HG02852 (cell line): ENCODE measurements at regions not wholly inside any gene's neighbourhood (a gene's known extent, or its start where the extent isn't known, plus 50 kb on each side); places are given as distances from the start of the nearest gene placed in this dataset.
"Not testable (repeated sequence)": the region's sequence is repeated elsewhere in the genome, so short reads cannot be mapped to it uniquely, and the experiment has no call there.

Experiments
- ATAC-seq: cut with Tn5 transposase; IDR thresholded peaks from one replicate; pipeline ENCODE4 v1.9.1; 2021; ENCODE audit warnings: mild to moderate bottlenecking, moderate library complexity; ENCODE audit not compliant: unreplicated experiment

- ATAC-seq: no peak
Observed at GRCh38 chr5:41995193-41995592, 70.1 kb downstream of the FBXO4 start.

DNA sequence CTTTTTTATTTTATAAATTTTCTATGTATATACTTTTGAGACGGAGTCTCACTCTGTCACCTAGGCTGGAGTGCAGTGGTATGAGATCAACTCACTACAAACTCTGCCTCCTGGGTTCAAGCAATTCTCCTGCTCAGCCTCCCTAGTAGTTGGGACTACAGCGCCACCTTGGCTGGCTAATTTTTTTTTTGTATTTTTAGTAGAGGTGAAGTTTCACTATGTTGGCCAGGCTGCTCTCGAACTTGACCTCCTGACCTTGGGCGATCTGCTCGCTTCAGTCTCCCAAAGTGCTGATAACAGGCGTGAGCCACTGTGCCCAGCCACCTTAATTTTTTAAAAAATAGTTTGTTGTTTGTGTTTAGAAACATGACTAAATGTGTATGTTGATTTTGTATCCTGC is 76.6 kb downstream of the FBXO4 start:
- no peak for ATAC-seq

- not testable (repeated sequence) for ATAC-seq
Observed at GRCh38 chr5:42003852-42004251, 78.8 kb downstream of the FBXO4 start.

- peak; percentile 71 for ATAC-seq
Observed at GRCh38 chr5:42005561-42006153, 80.6 kb downstream of the FBXO4 start.

DNA sequence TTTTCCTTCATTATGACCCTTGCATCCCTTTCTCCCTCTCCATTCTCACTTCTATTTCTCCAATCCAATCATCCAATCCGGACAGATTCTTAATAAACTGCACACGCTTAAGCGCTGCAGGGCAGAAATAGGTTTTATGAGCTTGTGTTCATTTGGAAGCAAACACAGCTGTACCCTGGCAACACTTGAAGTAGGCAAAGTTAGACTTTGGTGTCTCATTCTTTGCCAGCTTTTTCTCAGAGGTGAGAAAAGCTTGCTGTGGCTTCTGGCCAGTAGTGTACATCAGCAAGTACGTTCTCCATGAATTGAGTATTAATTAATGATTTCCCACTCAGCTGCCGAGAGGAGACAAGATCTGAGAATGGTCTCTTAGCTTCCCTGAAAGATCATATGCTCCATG is 88.5 kb downstream of the FBXO4 start:
- no peak for ATAC-seq

DNA sequence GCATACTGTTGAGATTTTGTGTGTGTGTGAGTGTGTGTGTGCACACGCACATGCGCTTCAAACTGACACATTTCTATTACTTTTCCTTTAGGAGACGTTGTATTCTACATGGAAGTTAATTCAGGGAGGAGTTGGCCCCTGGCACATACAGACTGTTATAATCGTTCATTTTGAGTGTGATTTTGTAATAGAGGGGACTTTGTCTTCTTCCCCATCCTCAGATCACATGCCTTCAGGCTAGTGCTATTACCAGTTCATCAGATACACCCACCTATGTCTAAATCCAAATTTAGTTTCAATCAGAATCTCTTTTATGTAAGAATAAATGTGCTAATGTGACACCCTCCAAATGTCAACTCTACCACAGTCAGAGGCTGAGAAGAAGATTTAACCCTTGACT is 90.2 kb downstream of the FBXO4 start:
- no peak for ATAC-seq

GRCh38 chr5:42015681-42016080 is 90.6 kb downstream of the FBXO4 start:
- ATAC-seq: no peak

GRCh38 chr5:42020788-42021530 is 95.9 kb downstream of the FBXO4 start:
- ATAC-seq: no peak

GRCh38 chr5:42021923-42022322 is 96.8 kb downstream of the FBXO4 start:
- ATAC-seq: peak; percentile 80

- no peak for ATAC-seq
Observed at GRCh38 chr5:42022383-42022972, 97.4 kb downstream of the FBXO4 start.

GRCh38 chr5:42026446-42026845 is 101.4 kb downstream of the FBXO4 start:
- ATAC-seq: no peak

DNA sequence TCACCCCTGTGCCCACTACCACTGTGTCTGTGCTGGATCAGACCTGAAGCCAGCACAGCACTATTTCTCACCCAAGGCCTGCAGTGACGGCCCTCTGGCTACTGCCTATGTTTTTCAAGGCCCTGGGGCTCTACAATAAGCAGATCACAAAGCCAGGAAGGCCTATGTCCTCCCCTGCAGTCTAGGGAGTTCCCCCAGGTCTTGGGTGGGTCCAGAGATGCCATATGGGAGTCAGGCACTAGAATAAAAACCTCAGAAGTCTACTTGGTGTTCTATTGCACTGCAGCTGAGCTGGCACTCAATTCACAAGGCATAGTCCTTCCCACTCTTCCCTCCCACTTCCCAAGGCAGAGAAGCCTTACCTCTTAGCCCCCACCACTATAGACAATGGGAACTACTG is 107.1 kb downstream of the FBXO4 start:
- ATAC-seq: no peak

DNA sequence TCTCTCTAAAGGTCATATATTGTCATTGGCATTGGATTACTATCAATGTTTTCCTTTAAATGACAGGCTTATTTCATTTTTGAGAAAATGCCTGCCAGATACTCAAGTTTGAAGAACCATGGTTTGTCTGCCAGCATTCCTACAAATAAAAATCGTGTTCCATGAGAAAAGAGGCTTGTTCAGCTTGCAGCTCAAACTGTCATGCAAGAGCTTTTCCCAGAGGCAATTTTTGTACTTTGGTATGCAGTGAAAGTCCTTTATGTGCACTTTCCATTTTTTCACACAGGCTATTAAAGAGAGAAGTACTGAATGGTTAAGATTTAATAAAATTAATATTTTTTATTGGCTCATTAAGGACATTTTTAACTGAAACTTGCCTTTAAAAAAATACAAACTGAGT is 110.4 kb downstream of the FBXO4 start:
- no peak for ATAC-seq

DNA sequence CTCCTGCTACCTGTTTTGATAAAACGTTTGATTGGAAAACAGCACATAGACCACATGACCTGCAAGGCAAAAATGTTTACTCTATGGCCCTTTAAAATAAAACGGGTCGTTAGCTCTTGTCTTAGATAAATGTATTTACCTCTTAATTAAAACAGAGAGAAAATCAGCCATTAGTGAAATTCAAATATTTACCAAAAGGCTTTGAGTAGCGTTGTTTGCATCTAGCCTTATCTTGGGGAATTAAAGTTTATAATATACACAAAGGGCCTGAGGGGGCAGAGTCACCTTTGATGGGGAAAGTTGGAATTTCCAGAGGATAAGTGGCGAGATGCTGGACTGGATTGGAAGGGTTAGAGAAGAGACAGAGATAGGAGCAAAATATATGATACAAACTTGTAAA is 111.3 kb downstream of the FBXO4 start:
- no peak for ATAC-seq

DNA sequence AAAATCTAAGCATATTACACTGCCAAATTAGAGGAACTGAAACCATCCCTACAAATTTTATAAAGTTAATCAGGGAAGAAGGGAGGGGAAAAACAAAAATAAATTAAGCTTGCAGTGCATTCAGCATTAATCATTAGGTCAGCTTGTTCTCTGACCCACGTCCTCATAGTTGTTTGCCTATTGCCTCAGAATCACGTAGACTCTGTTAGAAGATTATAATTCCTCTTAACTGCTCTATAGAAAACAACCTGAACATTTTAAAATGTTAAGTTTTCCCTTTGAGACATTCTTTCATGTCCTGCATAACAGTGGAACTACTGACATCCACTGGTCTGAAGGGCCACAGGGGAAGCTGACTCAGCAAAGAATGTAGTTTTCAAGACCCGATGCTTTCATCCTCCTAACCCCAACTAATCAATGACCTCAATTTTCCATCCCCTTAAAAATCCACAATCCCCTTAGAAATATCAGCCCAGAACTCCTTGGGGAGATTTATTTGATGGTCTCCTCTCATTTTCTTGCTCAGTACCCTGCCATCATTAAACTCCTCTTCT is 112.4 kb downstream of the FBXO4 start:
- no peak for ATAC-seq

- ATAC-seq: no peak
Observed at GRCh38 chr5:42043400-42043799, 118.3 kb downstream of the FBXO4 start.

DNA sequence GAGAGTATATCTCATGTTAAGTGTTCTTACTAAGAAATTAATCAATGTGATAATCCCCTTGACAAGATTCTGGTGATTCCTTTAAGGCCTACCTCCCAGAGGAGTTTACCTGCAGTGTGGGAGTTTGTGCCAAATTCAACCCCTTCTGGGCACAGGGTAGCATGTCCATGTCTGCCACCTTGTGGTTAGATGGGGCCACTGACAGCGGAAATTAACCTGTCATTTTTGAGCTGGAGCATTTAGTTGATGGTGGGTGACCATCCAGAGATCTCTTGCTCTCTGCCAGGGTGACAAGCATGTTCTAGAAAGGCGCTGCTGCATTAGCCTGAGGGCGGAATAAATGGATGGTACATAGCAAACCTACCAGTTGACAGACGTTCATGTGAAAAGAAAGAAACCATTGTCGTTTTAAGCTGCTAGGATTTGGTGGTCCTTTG is 132.2 kb downstream of the FBXO4 start:
- peak; percentile 96 for ATAC-seq

GRCh38 chr5:42059291-42059690 is 134.2 kb downstream of the FBXO4 start:
- no peak for ATAC-seq

- ATAC-seq: no peak
Observed at GRCh38 chr5:42059778-42060464, 134.8 kb downstream of the FBXO4 start.

- no peak for ATAC-seq
Observed at GRCh38 chr5:42061121-42061520, 136.0 kb downstream of the FBXO4 start.

DNA sequence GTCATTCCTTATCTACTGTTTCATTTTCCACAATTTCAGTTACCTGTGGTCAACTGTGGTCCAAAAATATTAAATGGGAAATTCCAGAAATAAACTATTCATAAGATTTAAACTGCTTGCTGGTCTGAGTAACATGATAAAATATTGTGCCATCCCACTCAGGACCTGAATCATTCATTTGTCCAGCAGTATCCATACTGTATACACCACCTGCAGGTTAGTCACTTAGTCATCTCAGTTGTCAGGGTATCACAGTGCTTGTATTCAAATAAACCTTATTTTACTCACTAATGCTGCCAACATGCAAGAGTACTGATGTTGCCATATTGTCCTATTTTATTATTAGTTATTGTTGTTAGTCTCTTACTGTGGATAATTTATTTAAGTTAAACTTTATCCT is 139.7 kb downstream of the FBXO4 start:
- no peak for ATAC-seq
